ENCODE measurements at regions not wholly inside any gene's neighbourhood (a gene's known extent, or its start where the extent isn't known, plus 50 kb on each side); places are given as distances from the start of the nearest gene placed in this dataset.
"Not testable (repeated sequence)": the region's sequence is repeated elsewhere in the genome, so short reads cannot be mapped to it uniquely, and the experiment has no call there.

GRCh38 chr11:87635001-87635400 lies 540.2 kb downstream of the RAB38 start:
- DNase-seq (no peak), ATAC-seq (no peak)
- no peaks in the 10 kb centered on the region for H3K9me3 ChIP-seq
- H3K27ac ChIP-seq, result no peak overlapping the region
- H3K4me3 ChIP-seq, result no peak overlapping the region
- no peaks in the 10 kb centered on the region for H3K4me1 ChIP-seq
- no peaks in the 10 kb centered on the region for H3K27me3 ChIP-seq
- no peak for TF ChIP-seq POLR2A (IDR thresholded peaks at IDR 0.05)
- TF ChIP-seq CTCF (IDR thresholded peaks at IDR 0.05), result no peak
- WGBS, 2 donors, result 61 to 73% methylated on average over 5 of the region's 5 CpGs
- intact Hi-C loops (cut with DNase I), result no loop called here
- H3K36me3 ChIP-seq (replicated peaks in 1 of 2; ENCODE audit: insufficient read depth in 1 of 2, low read depth in 2 of 2), result no peaks in the 10 kb centered on the region

- TF ChIP-seq POLR2A (IDR thresholded peaks at IDR 0.05) (no peak), CTCF (IDR thresholded peaks at IDR 0.05) (no peak)
- no peak for ATAC-seq
- no peaks in the 10 kb centered on the region for H3K9me3 ChIP-seq
- no peaks in the 10 kb centered on the region for H3K4me1 ChIP-seq
- H3K36me3 ChIP-seq (replicated peaks in 1 of 2; ENCODE audit: insufficient read depth in 1 of 2, low read depth in 2 of 2), result no peaks in the 10 kb centered on the region
- 33 to 37% methylated on average over 3 of the region's 3 CpGs for WGBS, 2 donors
- intact Hi-C loops (cut with DNase I), result no loop called here
- no peak for DNase-seq
- H3K27me3 ChIP-seq, result no peaks in the 10 kb centered on the region
- no peak overlapping the region for H3K4me3 ChIP-seq
- no peak overlapping the region for H3K27ac ChIP-seq
Measured at GRCh38 chr11:87634331-87634730, 540.9 kb downstream of the RAB38 start.

GRCh38 chr11:87628957-87629356 lies 546.3 kb downstream of the RAB38 start:
- DNase-seq, result no peak
- Histone ChIP-seq H3K27ac (no peak overlapping the region), H3K9me3 (no peaks in the 10 kb centered on the region), H3K27me3 (no peaks in the 10 kb centered on the region), H3K4me1 (no peaks in the 10 kb centered on the region), H3K4me3 (no peak overlapping the region), H3K36me3 (replicated peaks in 1 of 2; ENCODE audit: insufficient read depth in 1 of 2, low read depth in 2 of 2) (no peaks in the 10 kb centered on the region)
- intact Hi-C loops (cut with DNase I), result no loop called here
- ATAC-seq, result no peak
- TF ChIP-seq POLR2A (IDR thresholded peaks at IDR 0.05) (no peak), CTCF (IDR thresholded peaks at IDR 0.05) (no peak)

GRCh38 chr11:87628026-87628580 lies 547.1 kb downstream of the RAB38 start:
- ATAC-seq, result no peak
- 43 to 74% methylated on average over 5 of the region's 5 CpGs for WGBS, 2 donors
- Histone ChIP-seq H3K27me3 (no peaks in the 10 kb centered on the region), H3K27ac (no peak overlapping the region), H3K4me3 (no peak overlapping the region), H3K36me3 (replicated peaks in 1 of 2; ENCODE audit: insufficient read depth in 1 of 2, low read depth in 2 of 2) (no peaks in the 10 kb centered on the region), H3K9me3 (no peaks in the 10 kb centered on the region), H3K4me1 (no peaks in the 10 kb centered on the region)
- intact Hi-C loops (cut with DNase I), result no loop called here
- TF ChIP-seq POLR2A (IDR thresholded peaks at IDR 0.05), result no peak
- DNase-seq, result no peak

GRCh38 chr11:87623531-87624365 lies 551.5 kb downstream of the RAB38 start:
- intact Hi-C loops (cut with DNase I); ATAC-seq; H3K27me3 ChIP-seq; H3K4me3 ChIP-seq; H3K4me1 ChIP-seq; H3K27ac ChIP-seq; DNase-seq; H3K9me3 ChIP-seq; H3K36me3 ChIP-seq (replicated peaks in 1 of 2; ENCODE audit: insufficient read depth in 1 of 2, low read depth in 2 of 2): not testable (repeated sequence)
- 61 to 84% methylated on average over 11 to 23 of the region's 24 CpGs for WGBS, 2 donors

- H3K4me1 ChIP-seq, result no peaks in the 10 kb centered on the region
- ATAC-seq (no peak), DNase-seq (no peak)
- no peaks in the 10 kb centered on the region for H3K27me3 ChIP-seq
- TF ChIP-seq POLR2A (IDR thresholded peaks at IDR 0.05) (no peak), CTCF (IDR thresholded peaks at IDR 0.05) (no peak)
- H3K36me3 ChIP-seq (replicated peaks in 1 of 2; ENCODE audit: insufficient read depth in 1 of 2, low read depth in 2 of 2), result no peaks in the 10 kb centered on the region
- intact Hi-C loops (cut with DNase I), result no loop called here
- H3K4me3 ChIP-seq, result no peak overlapping the region
- no peaks in the 10 kb centered on the region for H3K9me3 ChIP-seq
- H3K27ac ChIP-seq, result no peak overlapping the region
Measured at GRCh38 chr11:87616511-87616910, 558.7 kb downstream of the RAB38 start.
